Fibroblast of peridontal ligament (primary cell): ENCODE measurements at regions not wholly inside any gene's neighbourhood (a gene's known extent, or its start where the extent isn't known, plus 50 kb on each side); places are given as distances from the start of the nearest gene placed in this dataset.

Source experiments
- DNase-seq: peaks from one replicate; pipeline ENCODE4 v3.0.0-alpha.2; 2010; ENCODE audit errors: extremely low read depth

DNA sequence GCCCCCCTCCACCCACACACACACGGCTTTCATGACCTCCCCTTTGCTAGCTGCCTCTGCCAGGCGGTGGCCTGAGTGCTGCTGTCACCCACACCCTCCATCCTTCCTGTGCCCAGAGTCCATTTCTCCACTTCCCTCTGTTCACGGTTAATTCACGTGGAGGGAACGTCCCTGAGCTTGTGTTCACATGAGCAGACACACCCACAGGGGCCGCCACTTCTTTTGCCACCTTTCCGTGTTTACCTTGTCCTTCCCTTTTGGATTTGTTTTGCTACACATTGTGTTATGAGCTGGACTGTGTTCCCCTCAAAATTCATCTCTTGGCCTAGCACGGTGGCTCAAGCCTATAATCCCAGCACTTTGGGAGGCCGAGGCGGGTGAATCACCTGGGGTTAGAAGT lies 128.0 kb downstream of the ETS2 start:
- no peak for DNase-seq

GRCh38 chr21:38931291-38931690 lies 125.6 kb downstream of the ETS2 start:
- DNase-seq = no peak

DNA sequence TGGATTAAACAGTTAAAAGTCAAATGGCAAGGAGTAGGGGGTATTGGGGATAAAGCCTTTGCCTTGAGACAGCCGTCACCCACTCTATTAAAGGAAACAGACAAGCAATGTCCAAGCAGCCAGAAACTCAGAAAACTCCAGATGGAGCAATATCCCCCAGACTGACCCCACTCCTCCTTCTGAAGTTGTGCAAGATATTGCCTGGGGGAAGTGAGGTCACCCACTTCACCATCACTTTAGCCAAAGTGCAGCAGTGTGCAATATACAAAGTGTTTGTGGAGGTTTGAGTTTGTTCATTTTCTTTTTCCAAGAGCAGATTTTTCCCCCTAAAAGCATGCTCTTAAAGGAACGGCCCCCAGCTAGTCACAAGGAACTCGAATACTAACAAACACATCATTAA lies 125.1 kb downstream of the ETS2 start:
- DNase-seq = peak; percentile 76

GRCh38 chr21:38930066-38930465 lies 124.3 kb downstream of the ETS2 start:
- no peak for DNase-seq

GRCh38 chr21:38929652-38930051 lies 123.9 kb downstream of the ETS2 start:
- no peak for DNase-seq

GRCh38 chr21:38929142-38929541 lies 123.4 kb downstream of the ETS2 start:
- DNase-seq = no peak

DNA sequence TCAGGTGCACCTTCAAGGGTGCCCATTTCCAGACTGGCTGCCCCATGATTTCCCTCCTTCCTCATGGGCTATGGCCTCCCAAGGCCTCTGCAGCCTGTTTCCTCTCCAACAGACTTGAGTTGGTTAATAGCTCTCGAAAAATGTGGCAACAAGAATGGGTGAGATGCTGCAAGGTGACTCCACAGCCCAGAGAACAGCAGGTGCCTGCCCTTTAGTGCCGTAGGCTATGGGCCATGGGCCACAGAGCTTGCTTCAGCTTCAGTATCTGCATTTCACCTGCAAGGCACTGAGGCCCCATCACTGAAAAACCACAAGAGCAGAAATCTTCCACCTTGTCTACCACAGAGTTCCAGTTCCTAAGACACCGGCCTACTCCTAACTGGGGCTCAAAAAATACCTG lies 122.0 kb downstream of the ETS2 start:
- no peak for DNase-seq

GRCh38 chr21:38925923-38926322 lies 120.2 kb downstream of the ETS2 start:
- DNase-seq = peak; percentile 90

- DNase-seq = no peak
Measured at GRCh38 chr21:38925478-38925877, 119.7 kb downstream of the ETS2 start.

GRCh38 chr21:38924954-38925353 lies 119.2 kb downstream of the ETS2 start:
- DNase-seq = no peak

DNA sequence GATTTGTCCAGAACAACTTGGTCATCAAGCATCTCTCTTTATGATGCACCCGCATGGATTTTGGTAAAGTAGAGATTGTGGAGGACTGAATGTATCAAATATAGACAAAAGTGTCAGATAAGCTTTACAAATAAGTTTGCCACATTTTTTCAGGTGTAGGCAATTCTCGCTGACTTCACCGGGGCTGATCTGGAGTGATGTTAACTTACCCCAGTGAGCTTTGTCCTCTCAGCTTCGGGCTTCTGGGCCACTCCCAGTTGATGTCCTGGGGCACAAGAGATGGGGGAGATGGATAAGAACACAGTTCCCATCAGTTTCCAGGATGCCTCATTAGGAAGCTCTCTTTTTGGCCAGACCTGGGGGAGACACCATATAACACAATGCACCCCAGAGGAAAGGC lies 117.7 kb downstream of the ETS2 start:
- DNase-seq = no peak

- DNase-seq = no peak
Measured at GRCh38 chr21:38922474-38923235, 116.9 kb downstream of the ETS2 start.

- no peak for DNase-seq
Measured at GRCh38 chr21:38921511-38922251, 116.0 kb downstream of the ETS2 start.

DNA sequence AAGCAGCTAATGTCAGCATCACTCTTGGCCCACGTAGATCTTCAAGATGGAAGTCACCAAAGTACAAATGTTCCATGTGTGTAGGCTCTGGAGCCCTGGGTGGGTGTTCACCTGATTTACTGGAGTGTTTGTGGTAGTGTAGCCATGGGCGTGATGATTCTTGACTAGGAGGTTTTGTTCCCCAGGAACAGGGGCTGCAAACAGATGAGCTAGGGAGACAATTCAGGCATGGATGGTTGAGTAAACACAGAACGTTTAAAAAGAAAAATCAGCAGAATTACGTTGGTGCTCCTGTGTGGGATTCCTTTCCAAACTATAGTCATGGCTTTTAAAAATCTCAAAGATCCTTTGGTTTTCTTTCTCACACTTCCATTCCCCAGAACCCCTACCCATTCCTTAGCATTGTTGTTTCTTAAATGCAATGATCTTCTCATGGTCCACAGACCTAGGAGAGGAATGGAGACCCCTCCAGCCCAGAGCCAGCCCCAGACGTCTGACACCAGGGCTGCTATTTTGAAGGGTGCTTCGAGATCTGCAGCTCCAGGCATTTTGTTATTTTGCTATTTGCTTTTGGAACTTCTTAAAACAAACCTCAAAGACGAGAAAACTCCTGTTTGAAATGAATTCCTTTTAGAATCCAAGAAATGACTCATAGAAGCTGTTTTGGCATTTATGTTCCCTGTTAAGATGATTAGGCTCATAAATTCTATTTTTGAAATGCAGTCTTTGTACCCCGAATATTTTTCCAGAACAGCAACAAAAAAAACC lies 115.1 kb downstream of the ETS2 start:
- DNase-seq = peak; percentile 75

- no peak for DNase-seq
Measured at GRCh38 chr21:38918607-38919346, 113.0 kb downstream of the ETS2 start.

DNA sequence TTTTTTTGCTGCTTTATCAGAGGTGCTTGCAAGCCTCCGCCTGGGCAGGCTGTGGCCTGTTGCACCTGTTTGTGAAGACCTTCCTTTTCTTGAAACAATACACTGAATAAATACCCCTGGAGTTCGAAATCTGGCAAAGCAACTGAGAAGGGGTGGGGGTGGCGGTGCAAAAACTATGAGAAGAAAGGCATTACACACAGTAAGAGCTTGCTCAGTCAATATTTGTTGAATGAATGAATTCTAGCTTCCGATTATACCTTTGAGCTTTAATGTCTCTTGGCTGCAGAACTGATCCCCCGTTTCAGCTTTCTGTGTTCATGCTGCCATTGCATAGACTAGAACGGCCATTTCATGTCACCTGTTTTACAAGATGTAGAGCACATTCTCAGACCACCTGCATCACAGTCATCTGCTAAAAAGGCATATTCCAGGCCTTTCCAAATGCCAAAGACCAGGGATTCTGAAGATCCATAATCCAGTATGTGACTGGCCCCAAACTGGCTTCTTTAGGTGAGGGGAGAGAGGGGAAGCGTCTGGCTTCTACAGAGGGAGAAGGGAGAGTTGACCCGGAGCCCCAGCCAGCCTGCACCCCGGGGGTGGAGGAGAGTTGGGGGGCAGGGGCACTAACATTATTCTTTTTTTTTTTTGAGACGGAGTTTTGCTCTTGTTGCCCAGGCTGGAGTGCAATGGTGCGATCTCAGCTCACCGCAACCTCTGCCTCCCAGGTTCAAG lies 111.5 kb downstream of the ETS2 start:
- DNase-seq = no peak

- DNase-seq = no peak
Measured at GRCh38 chr21:38916214-38916964, 110.7 kb downstream of the ETS2 start.

DNA sequence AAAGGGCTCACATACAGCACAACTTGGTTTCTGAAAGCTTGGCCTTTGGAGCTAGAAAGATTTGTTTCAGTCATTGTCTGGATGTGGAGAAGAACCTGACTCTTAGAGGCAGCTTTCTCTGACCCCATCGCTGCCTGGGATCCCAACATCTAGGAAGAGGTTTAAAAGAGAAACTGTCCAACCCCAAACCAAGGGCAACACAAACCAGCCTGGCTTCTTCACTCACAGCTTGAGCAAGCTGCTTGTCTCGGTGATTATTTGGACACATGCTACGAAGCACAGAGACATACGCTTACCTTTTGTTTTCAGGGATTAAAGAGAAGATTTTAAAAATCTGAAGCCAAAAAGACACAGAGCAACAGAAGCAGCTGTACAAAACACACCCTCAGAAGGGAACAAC lies 109.8 kb downstream of the ETS2 start:
- DNase-seq = no peak

DNA sequence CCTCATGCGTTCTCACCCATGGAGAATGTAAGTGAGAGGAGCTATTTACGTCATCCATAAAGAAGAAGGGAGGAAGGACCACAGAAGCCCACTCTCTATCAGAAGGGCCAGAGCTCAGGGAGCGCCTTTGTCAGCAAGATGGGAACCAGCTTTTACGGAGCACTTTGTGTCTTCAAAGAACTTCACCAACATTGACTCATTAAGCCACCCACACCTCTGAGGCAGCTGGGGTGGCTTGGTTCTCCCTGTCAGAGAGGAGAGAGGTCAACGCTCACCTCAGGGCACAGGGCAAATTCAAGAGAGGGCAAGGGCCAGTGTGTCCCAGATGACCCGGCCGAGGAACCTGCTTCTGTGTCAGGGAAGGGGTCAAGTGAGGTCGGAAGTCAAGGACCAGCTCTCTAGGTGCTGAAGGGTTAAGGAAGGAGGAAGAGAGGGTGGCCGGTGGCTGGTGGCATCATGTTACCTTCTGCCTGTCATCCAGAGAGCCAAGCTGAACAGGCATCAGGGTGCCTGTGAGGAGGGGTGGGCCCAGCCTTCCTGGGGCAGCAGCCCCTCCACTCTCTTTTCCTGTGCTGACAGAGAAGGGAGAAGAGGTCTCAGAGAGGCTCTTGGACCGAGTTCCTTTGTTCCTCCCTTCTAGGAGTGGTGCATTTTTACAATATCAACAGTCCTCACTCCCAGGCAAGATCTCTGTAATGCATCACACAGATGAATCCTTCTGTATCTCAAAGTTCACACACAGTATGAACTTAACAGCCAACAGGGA lies 109.0 kb downstream of the ETS2 start:
- no peak for DNase-seq
